ENCODE measurements at regions not wholly inside any gene's neighbourhood (a gene's known extent, or its start where the extent isn't known, plus 50 kb on each side); places are given as distances from the start of the nearest gene placed in this dataset.
"Not testable (repeated sequence)": the region's sequence is repeated elsewhere in the genome, so short reads cannot be mapped to it uniquely, and the experiment has no call there.

DNA sequence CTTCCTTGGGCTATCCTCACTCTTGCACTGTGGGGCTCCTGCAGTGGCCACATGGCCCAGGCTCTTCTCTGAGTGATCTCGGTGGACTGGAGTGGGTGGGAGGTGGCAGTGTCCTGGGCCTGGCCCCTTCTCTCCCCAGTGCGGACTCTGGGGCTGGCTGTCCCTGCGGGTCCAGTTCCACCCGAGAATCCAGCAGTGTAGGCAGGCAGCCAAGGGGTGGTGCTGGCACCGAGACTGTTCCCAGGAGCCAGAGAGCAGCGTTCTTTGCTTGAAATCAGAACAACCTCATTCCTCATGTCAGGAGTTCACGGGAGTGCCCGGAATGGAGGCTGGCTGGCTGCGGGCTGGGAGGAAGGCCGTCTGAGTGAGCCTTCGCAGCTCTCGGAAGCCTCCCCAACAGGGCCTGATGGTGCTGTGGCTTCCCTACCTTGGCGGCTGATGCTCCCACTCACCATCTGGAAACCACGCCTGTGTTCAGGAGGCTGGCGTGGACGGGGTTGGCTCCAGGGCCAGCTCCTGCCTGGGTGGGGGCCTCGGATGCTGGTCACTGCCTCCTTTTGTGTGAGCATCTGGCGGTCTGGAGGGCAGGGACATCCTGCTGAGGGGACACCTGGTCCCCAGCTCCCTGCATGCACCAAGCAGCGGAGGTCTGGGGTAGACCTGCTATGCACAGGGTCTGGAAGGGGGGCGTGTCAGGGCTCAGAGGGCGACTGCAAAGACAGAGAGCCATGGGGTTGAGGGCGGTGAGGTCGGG is 238.9 kb downstream of the TMEM121 start:
- not testable (repeated sequence) for H2BK5ac ChIP-seq (ENCODE audit: low read depth, low read length, poor library complexity); H2AFZ ChIP-seq (ENCODE audit: insufficient read depth, low read length, poor library complexity); H3K23ac ChIP-seq (ENCODE audit: low read length); H3K4me1 ChIP-seq (ENCODE audit: control insufficient read depth in 1 of 2, insufficient read depth in 2 of 2, low read length in 2 of 2); H2BK120ac ChIP-seq (ENCODE audit: insufficient read depth, low read length, poor library complexity); H4K8ac ChIP-seq (ENCODE audit: low read depth, low read length); H3K27me3 ChIP-seq (ENCODE audit: insufficient read depth, low read length); H3K36me3 ChIP-seq (ENCODE audit: control insufficient read depth in 1 of 2, insufficient read depth in 2 of 2, low read length in 2 of 2); H3K14ac ChIP-seq (ENCODE audit: low read length); H3K79me2 ChIP-seq (ENCODE audit: control insufficient read depth, insufficient read depth, low read length, poor library complexity); H4K91ac ChIP-seq (ENCODE audit: low read depth, low read length); H2AK5ac ChIP-seq (ENCODE audit: low read length); H3K9ac ChIP-seq (ENCODE audit: low read length); H3K4me2 ChIP-seq (ENCODE audit: low read length); H3K27ac ChIP-seq (ENCODE audit: low read depth, low read length); H3K18ac ChIP-seq (ENCODE audit: low read length); H3K79me1 ChIP-seq (ENCODE audit: low read length); H4K12ac ChIP-seq (ENCODE audit: low read depth, low read length); DNase-seq; H2BK12ac ChIP-seq (ENCODE audit: low read length); H3K4ac ChIP-seq (ENCODE audit: low read depth, low read length); H3K4me3 ChIP-seq (ENCODE audit: low read depth, low read length)
- H3K9me3 ChIP-seq (ENCODE audit: insufficient read depth, low read depth, low read length), result peaks cover 52% of the 10 kb centered on the region
- no CpG with 5 or more reads among the region's 23 CpGs for WGBS (ENCODE audit: extremely low coverage, insufficient coverage, insufficient read length)

DNA sequence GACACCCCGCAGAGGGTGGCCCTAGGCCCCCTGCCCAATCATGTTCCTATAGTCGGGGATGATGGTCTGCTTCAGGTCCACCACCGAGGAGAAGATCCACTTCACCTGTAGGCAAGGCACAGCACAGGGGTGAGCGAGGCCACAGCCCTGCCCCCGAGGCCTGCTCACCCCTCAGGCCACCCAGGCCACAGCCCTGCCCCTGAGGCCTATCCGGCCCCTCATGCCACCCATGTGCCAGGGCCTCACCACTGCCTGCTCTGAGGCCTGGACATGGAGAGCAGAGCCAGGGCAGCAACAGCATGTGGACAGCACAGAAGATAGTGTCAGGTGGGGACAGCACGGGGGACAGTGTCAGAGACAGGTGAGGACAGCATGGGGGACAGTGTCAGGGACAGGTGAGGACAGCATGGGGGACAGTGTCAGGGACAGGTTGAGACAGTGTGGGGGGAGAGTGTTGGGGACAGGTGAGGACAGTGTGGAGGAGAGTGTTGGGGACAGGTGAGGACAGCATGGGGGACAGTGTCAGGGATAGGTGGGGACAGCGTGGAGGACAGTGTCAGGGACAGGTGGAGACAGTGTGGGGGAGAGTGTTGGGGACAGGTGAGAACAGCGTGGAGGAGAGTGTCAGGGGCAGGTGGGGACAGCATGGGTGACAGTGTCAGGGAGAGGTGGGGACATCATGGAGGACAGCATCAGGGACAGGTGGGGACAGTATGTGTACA is 239.7 kb downstream of the TMEM121 start:
- Histone ChIP-seq H4K12ac (ENCODE audit: low read depth, low read length) (no peak overlapping the region), H3K36me3 (ENCODE audit: control insufficient read depth in 1 of 2, insufficient read depth in 2 of 2, low read length in 2 of 2) (no peaks in the 10 kb centered on the region), H3K4ac (ENCODE audit: low read depth, low read length) (no peak overlapping the region), H2BK12ac (ENCODE audit: low read length) (no peak overlapping the region), H3K4me2 (ENCODE audit: low read length) (no peak overlapping the region), H3K27me3 (ENCODE audit: insufficient read depth, low read length) (no peaks in the 10 kb centered on the region), H3K18ac (ENCODE audit: low read length) (no peak overlapping the region), H3K79me1 (ENCODE audit: low read length) (no peaks in the 10 kb centered on the region), H3K23ac (ENCODE audit: low read length) (no peak overlapping the region), H4K91ac (ENCODE audit: low read depth, low read length) (no peak overlapping the region), H2AFZ (ENCODE audit: insufficient read depth, low read length, poor library complexity) (no peak overlapping the region), H3K4me3 (ENCODE audit: low read depth, low read length) (peak overlapping the region; percentile 28), H3K14ac (ENCODE audit: low read length) (no peak overlapping the region), H4K8ac (ENCODE audit: low read depth, low read length) (no peak overlapping the region), H3K9me3 (ENCODE audit: insufficient read depth, low read depth, low read length) (peaks cover 50% of the 10 kb centered on the region), H3K4me1 (ENCODE audit: control insufficient read depth in 1 of 2, insufficient read depth in 2 of 2, low read length in 2 of 2) (no peaks in the 10 kb centered on the region), H2AK5ac (ENCODE audit: low read length) (no peak overlapping the region), H3K9ac (ENCODE audit: low read length) (no peak overlapping the region), H2BK120ac (ENCODE audit: insufficient read depth, low read length, poor library complexity) (no peak overlapping the region), H3K79me2 (ENCODE audit: control insufficient read depth, insufficient read depth, low read length, poor library complexity) (no peaks in the 10 kb centered on the region), H3K27ac (ENCODE audit: low read depth, low read length) (no peak overlapping the region), H2BK5ac (ENCODE audit: low read depth, low read length, poor library complexity) (no peak overlapping the region)
- no CpG with 5 or more reads among the region's 9 CpGs for WGBS (ENCODE audit: extremely low coverage, insufficient coverage, insufficient read length)
- DNase-seq, result no peak

DNA sequence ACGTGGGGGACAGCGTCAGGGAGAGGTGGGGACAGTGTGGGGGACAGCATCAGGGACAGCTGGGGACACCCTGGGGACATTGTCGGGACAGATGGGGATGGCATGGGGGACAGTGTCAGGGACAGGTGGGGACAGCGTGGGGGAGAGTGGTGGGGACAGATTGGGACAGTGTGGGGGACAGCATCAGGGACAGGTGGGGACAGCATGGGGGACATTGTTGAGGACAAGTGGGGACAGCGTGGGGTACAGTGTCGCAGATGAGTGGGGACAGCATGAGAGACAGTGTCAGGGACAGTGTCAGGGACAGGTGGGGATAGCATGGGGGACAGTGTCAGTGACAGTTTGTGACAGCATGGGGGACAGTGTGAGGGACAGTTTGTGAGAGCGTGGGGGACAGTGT is 240.9 kb downstream of the TMEM121 start:
- no peak overlapping the region for H3K9ac ChIP-seq (ENCODE audit: low read length)
- no peak overlapping the region for H2AK5ac ChIP-seq (ENCODE audit: low read length)
- no peak overlapping the region for H3K4me2 ChIP-seq (ENCODE audit: low read length)
- no peak overlapping the region for H4K8ac ChIP-seq (ENCODE audit: low read depth, low read length)
- H3K79me2 ChIP-seq (ENCODE audit: control insufficient read depth, insufficient read depth, low read length, poor library complexity), result no peaks in the 10 kb centered on the region
- H3K4me1 ChIP-seq (ENCODE audit: control insufficient read depth in 1 of 2, insufficient read depth in 2 of 2, low read length in 2 of 2), result no peaks in the 10 kb centered on the region
- H3K4ac ChIP-seq (ENCODE audit: low read depth, low read length), result no peak overlapping the region
- H3K27ac ChIP-seq (ENCODE audit: low read depth, low read length), result no peak overlapping the region
- no peak overlapping the region for H2BK12ac ChIP-seq (ENCODE audit: low read length)
- peak overlapping the region; percentile 28 for H3K4me3 ChIP-seq (ENCODE audit: low read depth, low read length)
- H2BK120ac ChIP-seq (ENCODE audit: insufficient read depth, low read length, poor library complexity), result no peak overlapping the region
- no peaks in the 10 kb centered on the region for H3K27me3 ChIP-seq (ENCODE audit: insufficient read depth, low read length)
- no peaks in the 10 kb centered on the region for H3K36me3 ChIP-seq (ENCODE audit: control insufficient read depth in 1 of 2, insufficient read depth in 2 of 2, low read length in 2 of 2)
- no peaks in the 10 kb centered on the region for H3K79me1 ChIP-seq (ENCODE audit: low read length)
- H3K23ac ChIP-seq (ENCODE audit: low read length), result no peak overlapping the region
- H3K18ac ChIP-seq (ENCODE audit: low read length), result no peak overlapping the region
- peaks cover 46% of the 10 kb centered on the region for H3K9me3 ChIP-seq (ENCODE audit: insufficient read depth, low read depth, low read length)
- no peak overlapping the region for H2AFZ ChIP-seq (ENCODE audit: insufficient read depth, low read length, poor library complexity)
- H4K12ac ChIP-seq (ENCODE audit: low read depth, low read length), result no peak overlapping the region
- DNase-seq, result no peak
- H2BK5ac ChIP-seq (ENCODE audit: low read depth, low read length, poor library complexity), result no peak overlapping the region
- no CpG with 5 or more reads among the region's 7 CpGs for WGBS (ENCODE audit: extremely low coverage, insufficient coverage, insufficient read length)
- H4K91ac ChIP-seq (ENCODE audit: low read depth, low read length), result no peak overlapping the region
- H3K14ac ChIP-seq (ENCODE audit: low read length), result no peak overlapping the region

GRCh38 chr14:105768039-105768438 is 241.7 kb downstream of the TMEM121 start:
- H3K36me3 ChIP-seq (ENCODE audit: control insufficient read depth in 1 of 2, insufficient read depth in 2 of 2, low read length in 2 of 2); H3K14ac ChIP-seq (ENCODE audit: low read length); H4K12ac ChIP-seq (ENCODE audit: low read depth, low read length); H2BK120ac ChIP-seq (ENCODE audit: insufficient read depth, low read length, poor library complexity); DNase-seq; H3K4ac ChIP-seq (ENCODE audit: low read depth, low read length); H3K9ac ChIP-seq (ENCODE audit: low read length); H3K18ac ChIP-seq (ENCODE audit: low read length); H3K23ac ChIP-seq (ENCODE audit: low read length); H3K4me1 ChIP-seq (ENCODE audit: control insufficient read depth in 1 of 2, insufficient read depth in 2 of 2, low read length in 2 of 2); H3K27ac ChIP-seq (ENCODE audit: low read depth, low read length); H2BK12ac ChIP-seq (ENCODE audit: low read length); H2BK5ac ChIP-seq (ENCODE audit: low read depth, low read length, poor library complexity); H3K79me1 ChIP-seq (ENCODE audit: low read length); H3K4me2 ChIP-seq (ENCODE audit: low read length); H3K27me3 ChIP-seq (ENCODE audit: insufficient read depth, low read length); H3K79me2 ChIP-seq (ENCODE audit: control insufficient read depth, insufficient read depth, low read length, poor library complexity); H3K4me3 ChIP-seq (ENCODE audit: low read depth, low read length); H2AK5ac ChIP-seq (ENCODE audit: low read length); H2AFZ ChIP-seq (ENCODE audit: insufficient read depth, low read length, poor library complexity); H4K91ac ChIP-seq (ENCODE audit: low read depth, low read length); H4K8ac ChIP-seq (ENCODE audit: low read depth, low read length): not testable (repeated sequence)
- peaks cover 52% of the 10 kb centered on the region for H3K9me3 ChIP-seq (ENCODE audit: insufficient read depth, low read depth, low read length)
- WGBS (ENCODE audit: extremely low coverage, insufficient coverage, insufficient read length), result no CpG with 5 or more reads among the region's 17 CpGs
